LNCAP (cell line): ENCODE measurements at regions not wholly inside any gene's neighbourhood (a gene's known extent, or its start where the extent isn't known, plus 50 kb on each side); places are given as distances from the start of the nearest gene placed in this dataset.

Experiments used
- TF ChIP-seq, protein P1 (sequence below): fragments of 450-650 bp; IDR thresholded peaks from 2 replicates; pipeline ENCODE4 v1.5.1; 2017; ENCODE audit warnings: mild to moderate bottlenecking

GRCh38 chr10:129192344-129193128, 274.5 kb upstream of the MGMT start:
- TF ChIP-seq, protein P1, sequence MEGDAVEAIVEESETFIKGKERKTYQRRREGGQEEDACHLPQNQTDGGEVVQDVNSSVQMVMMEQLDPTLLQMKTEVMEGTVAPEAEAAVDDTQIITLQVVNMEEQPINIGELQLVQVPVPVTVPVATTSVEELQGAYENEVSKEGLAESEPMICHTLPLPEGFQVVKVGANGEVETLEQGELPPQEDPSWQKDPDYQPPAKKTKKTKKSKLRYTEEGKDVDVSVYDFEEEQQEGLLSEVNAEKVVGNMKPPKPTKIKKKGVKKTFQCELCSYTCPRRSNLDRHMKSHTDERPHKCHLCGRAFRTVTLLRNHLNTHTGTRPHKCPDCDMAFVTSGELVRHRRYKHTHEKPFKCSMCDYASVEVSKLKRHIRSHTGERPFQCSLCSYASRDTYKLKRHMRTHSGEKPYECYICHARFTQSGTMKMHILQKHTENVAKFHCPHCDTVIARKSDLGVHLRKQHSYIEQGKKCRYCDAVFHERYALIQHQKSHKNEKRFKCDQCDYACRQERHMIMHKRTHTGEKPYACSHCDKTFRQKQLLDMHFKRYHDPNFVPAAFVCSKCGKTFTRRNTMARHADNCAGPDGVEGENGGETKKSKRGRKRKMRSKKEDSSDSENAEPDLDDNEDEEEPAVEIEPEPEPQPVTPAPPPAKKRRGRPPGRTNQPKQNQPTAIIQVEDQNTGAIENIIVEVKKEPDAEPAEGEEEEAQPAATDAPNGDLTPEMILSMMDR, result no peak

- TF ChIP-seq, protein P1, result no peak
Measured at GRCh38 chr10:129193148-129193547, 273.9 kb upstream of the MGMT start.

DNA sequence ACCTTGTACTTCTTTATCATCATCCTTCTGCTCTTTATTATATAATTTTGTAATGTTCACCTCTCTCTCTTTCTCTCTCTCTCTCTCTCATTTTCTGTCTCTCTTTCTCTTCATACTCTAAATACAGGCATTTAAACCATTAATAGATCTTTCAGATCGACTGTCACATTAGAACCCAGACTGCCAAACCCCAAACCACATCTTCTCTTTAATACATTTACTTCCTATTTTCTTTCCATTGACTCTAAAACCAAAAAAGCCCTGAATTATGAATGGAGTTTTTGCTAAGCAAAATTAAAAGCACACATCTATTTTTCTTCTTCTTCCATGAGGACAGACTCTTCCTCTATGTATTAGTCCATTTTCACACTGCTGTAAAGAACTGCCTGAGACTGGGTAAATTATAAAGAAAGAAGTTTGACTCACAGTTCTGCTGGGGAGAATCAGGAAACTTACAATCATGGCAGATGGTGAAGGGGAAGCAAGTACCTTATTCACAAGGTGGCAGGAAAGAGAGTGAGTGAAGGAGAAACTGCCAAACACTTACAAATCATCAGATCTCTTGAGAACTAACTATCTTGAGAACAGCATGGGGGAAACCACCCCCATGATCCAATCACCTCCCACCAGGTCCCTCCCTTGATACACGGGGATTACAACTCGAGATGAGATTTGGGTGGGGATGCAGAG, 272.7 kb upstream of the MGMT start:
- TF ChIP-seq, protein P1, result no peak

DNA sequence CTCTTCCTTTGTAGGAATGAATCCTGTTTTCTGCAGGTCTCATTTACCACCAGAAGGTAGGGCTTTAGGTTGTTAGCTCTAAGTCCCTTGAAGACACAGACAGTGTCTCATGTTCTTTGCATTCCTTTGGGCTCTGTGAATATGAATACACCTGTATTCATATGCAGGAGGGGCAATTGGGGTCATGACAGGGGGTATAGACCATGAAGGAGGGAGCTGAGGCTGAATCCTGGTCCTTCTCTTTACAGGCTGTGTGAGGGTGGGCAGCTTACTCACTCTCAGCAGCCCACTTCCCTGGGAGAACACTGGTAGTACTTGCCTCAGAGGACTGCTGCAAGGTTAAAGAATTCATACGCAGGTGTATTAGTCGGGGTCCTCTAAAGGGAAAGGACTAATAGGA, 267.2 kb upstream of the MGMT start:
- TF ChIP-seq, protein P1, result no peak

DNA sequence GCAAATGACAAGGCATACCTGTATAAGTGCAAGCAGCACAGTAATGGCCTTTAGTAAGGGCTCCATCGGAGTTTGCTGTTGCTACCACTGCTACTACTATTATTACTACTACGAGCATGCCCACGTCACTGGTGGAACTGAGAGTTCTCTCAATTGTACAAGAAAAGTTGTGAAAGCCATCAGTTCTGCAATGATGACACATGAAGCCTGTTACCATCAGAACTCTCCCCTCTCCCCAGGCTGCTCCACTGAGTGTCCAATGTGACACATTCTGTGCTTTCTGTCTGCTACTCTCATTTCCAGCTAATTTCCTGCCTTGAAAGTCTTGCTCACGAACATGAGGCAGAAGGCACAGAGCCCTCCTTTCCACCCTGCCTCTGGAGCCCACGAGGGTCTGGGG, 263.2 kb upstream of the MGMT start:
- TF ChIP-seq, protein P1, result no peak

DNA sequence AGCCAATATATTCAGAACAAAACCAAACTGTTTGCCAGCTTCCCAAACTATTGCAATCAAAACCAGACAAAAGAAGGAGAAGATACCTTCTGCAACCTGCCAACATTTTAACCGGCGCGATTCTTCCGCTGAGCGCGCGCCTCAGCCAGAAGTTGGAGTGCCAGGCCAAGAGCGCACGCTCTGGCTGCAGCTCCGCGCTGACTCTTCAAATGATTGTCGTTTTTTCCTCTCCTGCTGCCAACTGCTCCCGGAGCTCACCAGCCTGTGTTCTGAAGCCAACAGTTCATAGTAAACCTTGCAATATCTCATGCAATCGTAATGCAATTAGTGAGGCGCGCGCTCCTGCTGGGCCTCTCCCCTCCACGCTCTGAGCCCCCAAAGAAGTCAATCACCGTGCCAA, 259.7 kb upstream of the MGMT start:
- TF ChIP-seq, protein P1, result no peak

DNA sequence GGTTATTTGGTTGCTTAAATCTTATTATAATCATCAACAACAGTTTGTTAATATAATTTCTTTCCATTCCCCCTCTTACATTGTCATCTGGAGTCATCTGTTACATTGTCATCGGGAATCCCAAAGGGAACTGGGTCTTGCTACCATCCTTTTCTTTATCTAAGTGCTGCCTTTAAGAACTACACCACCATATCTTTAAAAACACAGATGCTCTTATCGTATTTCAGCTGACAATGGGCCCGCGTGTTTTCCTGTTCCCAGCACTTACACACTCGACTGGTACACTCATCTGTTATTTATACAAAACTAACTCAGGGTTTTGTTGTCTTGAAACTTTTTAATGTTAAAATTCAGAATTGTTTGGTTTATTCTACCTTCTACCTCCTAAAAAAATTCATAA, 256.2 kb upstream of the MGMT start:
- TF ChIP-seq, protein P1, result no peak
